ENCODE measurements at regions not wholly inside any gene's neighbourhood (a gene's known extent, or its start where the extent isn't known, plus 50 kb on each side); places are given as distances from the start of the nearest gene placed in this dataset.

DNA sequence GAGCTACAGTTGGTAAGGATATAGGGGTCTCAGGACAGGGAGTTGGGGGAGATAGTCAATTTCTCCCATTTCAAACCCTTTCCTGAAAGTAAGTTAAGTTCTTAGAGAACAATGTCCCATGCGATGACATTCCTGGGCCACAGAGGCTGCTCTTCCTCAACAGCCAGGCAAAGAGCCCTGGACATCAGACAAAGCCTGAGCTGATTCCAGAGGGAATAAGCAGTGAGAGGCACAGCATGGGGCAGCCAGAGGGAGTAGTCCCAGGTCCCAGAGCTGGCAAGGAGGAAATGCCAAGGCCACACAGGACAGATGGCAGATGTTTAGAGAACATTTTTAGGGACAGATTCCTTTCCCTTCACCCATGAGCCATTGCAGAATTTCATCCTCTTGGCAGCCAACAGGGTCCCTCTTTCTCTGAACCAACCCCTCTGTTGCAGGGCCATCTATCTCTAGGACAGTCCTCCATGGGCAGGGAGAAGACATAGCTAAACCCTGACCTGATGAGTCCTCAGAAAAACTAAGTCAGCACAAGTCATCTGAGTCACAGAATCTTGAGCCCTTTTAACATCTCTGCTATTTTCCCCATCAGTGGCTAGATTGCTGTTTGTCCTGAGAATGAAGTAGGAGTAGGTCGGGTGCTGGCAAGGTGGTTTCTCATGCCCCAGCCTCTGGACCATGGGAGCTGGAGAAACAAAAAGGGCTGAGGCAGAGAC lies 60.3 kb upstream of the CALM2 start:
- no peak for DNase-seq (ENCODE audit: low read depth)

DNA sequence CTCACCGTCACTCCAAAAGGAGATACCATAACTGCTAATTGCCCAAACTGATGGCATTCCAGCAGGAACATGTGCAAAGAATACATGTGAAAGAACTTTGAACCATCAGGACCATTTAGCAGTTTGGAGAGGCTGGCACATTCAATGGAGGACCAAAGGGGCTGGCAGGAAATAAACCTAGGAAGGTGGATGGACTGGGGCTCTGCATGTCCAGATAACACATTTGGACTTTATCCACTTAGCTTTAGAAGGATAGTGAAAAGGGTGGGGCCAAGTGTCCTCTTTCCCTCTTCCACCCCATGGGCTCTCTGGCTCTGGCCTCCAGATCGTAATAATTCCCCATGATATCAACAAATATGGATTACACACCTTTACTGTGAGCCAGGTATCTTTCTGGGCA lies 58.8 kb upstream of the CALM2 start:
- no peak for DNase-seq (ENCODE audit: low read depth)

DNA sequence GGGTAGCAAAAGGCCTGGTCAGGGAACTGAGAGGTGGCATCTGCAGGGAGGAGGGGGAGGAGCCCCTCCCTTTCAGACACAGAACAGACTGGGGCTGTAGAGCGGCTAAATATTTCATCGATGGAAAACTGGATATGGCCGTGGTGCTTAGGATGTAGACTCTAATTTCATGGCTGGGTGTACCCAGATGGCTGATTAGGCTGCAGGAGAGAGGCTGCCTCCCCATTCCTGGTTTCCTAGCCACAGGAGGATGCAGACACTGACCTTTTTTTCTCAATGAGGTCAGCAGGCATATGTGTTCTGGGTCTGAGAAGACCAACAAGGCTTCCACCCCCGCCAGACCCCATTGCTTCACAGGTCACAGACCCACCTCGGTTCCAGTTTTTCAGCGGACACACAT lies 58.1 kb upstream of the CALM2 start:
- no peak for DNase-seq (ENCODE audit: low read depth)

DNA sequence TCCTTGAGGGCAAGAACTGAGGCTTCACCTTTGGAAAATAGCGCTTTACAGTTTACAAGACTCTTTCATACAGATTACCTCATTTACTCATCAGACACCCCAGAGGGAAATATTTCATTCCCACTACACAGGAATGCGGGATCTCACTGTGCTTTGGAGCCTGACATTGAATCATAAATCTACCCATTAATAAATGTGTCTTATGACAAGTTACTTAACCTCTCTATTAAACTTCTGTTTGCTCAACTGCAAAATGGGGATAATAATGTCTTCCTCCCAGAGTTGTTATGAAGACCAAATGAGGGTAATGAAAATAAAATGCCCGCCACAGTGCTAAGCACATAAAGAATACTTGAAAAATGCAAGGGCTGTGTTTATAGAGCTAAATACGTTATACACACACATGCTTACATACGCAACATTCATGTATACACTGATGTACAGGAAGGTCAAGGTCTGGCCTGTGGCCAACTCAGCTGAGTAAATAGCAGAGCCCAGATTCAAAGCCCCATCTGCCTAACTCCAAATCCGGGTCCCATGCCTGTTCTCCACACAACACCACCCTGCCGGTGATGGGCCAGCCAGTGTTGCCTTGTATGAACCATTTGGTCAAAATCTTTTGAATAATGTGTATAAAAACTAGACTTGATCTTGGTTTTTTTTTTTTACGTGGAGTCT lies 56.6 kb upstream of the CALM2 start:
- DNase-seq (ENCODE audit: low read depth): no peak

DNA sequence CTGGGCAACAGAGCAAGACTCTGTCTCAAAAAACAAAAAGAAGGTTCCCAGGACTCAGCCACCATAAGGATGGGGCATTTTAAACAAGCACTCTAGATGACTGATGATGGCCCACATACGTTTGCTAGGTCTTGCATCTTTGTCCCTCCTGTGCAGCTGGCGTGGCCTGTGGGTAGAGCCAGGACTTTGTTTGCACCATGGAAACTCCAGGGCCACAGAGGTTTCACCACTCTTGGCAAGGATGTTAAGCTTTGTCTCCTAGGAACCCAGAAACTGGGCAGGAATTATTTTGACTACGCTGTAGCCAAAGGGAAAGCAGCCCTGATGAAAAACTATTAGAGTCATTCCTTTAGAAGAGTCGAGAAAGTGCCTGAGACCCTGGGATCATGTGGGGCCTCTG lies 54.1 kb upstream of the CALM2 start:
- DNase-seq (ENCODE audit: low read depth): no peak

DNA sequence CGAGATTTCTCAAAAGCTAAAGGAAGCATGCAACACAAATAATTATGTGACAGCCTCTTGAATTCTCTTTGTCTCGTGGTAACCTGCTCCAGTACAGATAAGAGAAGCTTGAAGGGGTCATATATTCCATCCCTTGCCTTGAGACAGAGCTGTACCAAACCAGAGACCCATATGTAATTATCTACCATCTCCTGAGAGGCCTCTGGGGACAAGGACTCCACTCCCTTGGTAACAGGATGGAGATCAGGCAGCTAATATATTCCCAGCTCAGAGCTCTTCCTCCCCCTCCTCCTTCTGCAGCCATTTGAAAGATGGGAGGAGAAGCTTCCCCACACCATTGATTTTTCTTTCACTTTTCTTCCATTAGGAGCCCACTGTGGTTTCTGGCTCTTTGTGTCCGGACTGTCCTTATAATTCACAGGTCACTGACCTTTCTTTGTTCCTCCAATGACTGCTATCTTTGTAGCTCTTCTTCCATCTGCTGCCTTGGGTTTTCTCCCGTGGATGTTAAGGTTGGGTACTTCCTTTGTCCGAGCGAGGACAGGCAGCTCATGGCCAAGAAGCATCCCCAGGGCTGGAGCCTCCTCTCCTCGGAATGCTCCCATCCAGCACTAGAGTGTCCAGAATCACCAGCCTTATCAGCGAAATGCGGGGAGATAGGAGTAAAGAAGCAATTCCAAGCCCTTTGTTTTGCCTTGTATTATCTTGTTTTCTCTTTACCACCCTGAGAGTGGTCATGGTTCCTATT lies 51.4 kb upstream of the CALM2 start:
- DNase-seq (ENCODE audit: low read depth): no peak

DNA sequence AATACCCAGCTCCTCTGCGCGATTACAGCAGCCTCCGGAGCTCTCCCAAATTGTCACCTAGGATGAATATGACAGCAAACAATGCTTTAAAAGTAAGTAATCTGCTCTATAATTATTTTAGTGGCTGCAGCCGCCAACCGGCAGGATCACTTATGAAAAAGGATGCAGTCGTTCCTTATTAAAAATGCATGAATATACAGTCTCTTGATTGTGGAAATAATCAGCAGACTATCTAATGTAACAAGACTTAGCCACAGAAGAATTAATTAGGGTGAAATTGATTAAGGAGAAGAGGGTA lies 50.6 kb upstream of the CALM2 start:
- no peak for DNase-seq (ENCODE audit: low read depth)

DNA sequence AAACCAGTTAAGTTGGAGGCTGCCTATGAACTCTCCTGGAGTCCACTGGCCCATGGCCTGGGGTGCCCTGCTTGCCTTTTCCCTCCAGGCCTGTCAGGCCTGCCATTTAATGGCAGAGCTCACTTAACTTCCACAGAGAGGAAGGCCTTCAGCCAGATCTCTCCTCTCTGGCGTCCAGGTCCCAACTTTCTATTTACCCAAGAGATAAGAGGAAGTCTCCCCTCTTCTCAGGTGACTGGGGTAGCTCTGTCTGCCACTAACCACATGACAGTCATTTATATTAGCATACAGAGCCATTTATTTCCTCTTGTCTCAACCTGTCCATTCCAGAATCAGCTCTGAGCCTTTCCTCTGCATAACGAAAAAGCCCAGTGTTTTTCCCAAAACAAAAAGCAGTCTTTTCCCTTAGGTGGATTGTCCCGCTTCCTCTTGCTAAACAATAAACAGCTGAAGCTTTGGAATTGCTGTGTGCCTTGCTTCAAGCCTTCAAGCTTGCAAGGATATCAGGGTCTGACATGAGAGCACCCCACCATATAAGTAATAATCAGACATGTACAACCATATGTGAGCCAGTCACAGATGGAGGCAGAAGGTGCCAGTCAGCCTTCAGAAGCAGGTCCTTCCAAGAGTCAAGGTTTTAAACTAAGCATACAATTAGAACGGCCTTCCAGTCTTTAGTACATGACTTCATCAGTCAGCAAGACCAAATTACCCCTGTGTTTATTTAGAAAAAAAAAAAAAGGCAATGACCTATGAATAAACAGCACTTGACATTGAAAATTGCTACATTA lies 50.0 kb upstream of the CALM2 start:
- DNase-seq (ENCODE audit: low read depth): no peak

Measured in T-helper 22 cell (primary cell).